Activated T-cell treated with anti-CD3 and anti-CD28 coated beads, Interleukin-2, amount 50 U/mL, for 72 hours (primary cell): ENCODE measurements at regions not wholly inside any gene's neighbourhood (a gene's known extent, or its start where the extent isn't known, plus 50 kb on each side); places are given as distances from the start of the nearest gene placed in this dataset.

Experiments
- ATAC-seq, 2 donors: fragments of 150-1000 bp; cut with Tn5 transposase; replicated peaks in 1 of 2; 2 replicates each; pipeline ENCODE4 v1.10.0; 2021; ENCODE audit warnings: moderate library complexity in 2 of 2, mild to moderate bottlenecking in 1 of 2
- DNase-seq, 2 donors: peaks; one replicate each; pipeline ENCODE4 v3.0.0; 2021 to 2022; ENCODE audit warnings: mixed read lengths in 1 of 2
- H3K27ac Mint-ChIP-seq: one replicate; pipeline ENCODE4 v1.8.0; 2022; ENCODE audit warnings: mild to moderate bottlenecking, moderate library complexity, mixed read lengths
- H3K27me3 Mint-ChIP-seq: one replicate; pipeline ENCODE4 v1.8.0; 2022; ENCODE audit warnings: low read depth, mixed read lengths
- H3K36me3 Mint-ChIP-seq, 2 donors: one replicate each; pipeline ENCODE4 v1.8.0; 2022; ENCODE audit warnings: mixed read lengths in 2 of 2, mild to moderate bottlenecking in 1 of 2; ENCODE audit not compliant: insufficient read depth in 2 of 2
- H3K4me1 Mint-ChIP-seq: one replicate; pipeline ENCODE4 v1.8.0; 2022; ENCODE audit warnings: low read depth, mixed read lengths
- H3K4me3 Mint-ChIP-seq, 2 donors: one replicate each; pipeline ENCODE4 v1.8.0; 2022; ENCODE audit warnings: mild to moderate bottlenecking in 2 of 2, mixed read lengths in 2 of 2, moderate library complexity in 2 of 2
- H3K9me3 Mint-ChIP-seq, 2 donors: one replicate each; pipeline ENCODE4 v1.8.0; 2022; ENCODE audit warnings: mixed read lengths in 2 of 2

GRCh38 chr16:47777220-47777619 is 316.1 kb downstream of the PHKB start:
- peaks cover 0 to 3% of the 10 kb centered on the region in 2 donors for H3K36me3 Mint-ChIP-seq
- no peaks in the 10 kb centered on the region for H3K27me3 Mint-ChIP-seq
- no peak overlapping the region for H3K4me3 Mint-ChIP-seq
- H3K4me1 Mint-ChIP-seq, result peaks cover 23% of the 10 kb centered on the region
- H3K9me3 Mint-ChIP-seq, result peaks cover 0 to 7% of the 10 kb centered on the region in 2 donors
- ATAC-seq (no peak), DNase-seq (no peak)
- no peak overlapping the region for H3K27ac Mint-ChIP-seq

GRCh38 chr16:47774661-47775060 is 313.5 kb downstream of the PHKB start:
- ATAC-seq, result no peak
- H3K4me1 Mint-ChIP-seq, result peaks cover 18% of the 10 kb centered on the region
- no peak overlapping the region for H3K4me3 Mint-ChIP-seq
- peaks cover 0 to 3% of the 10 kb centered on the region in 2 donors for H3K36me3 Mint-ChIP-seq
- DNase-seq, result no peak
- peaks cover 5 to 7% of the 10 kb centered on the region in 2 donors for H3K9me3 Mint-ChIP-seq
- H3K27me3 Mint-ChIP-seq, result no peaks in the 10 kb centered on the region
- no peak overlapping the region for H3K27ac Mint-ChIP-seq

DNA sequence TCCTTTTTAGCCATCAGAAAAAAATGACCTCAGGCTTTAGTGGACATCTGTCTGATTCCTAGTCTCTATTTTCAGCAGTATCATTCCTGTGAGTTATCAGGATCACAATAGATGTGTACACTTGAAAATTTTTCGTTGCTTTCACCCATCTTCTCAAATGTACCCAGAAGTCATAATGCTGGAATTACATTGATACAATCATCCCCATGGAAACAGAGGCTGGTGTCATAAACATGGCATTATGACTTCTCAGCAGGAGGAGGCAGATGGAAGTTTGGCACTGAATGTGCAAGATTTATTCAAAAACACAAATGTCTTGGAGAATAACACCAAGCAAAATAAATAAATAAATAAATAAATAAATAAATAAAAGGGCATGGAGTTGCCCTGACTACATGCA is 292.5 kb downstream of the PHKB start:
- Mint-ChIP-seq H3K36me3 (peaks cover 0 to 1% of the 10 kb centered on the region in 2 donors), H3K27me3 (peaks cover 8% of the 10 kb centered on the region), H3K4me1 (no peaks in the 10 kb centered on the region), H3K27ac (no peak overlapping the region), H3K9me3 (no peaks in the 10 kb centered on the region), H3K4me3 (no peak overlapping the region)
- DNase-seq, result no peak
- no peak for ATAC-seq
